GM12874 (cell line): ENCODE measurements at regions not wholly inside any gene's neighbourhood (a gene's known extent, or its start where the extent isn't known, plus 50 kb on each side); places are given as distances from the start of the nearest gene placed in this dataset.

Source experiments
- CTCF ChIP-seq: IDR thresholded peaks from 2 replicates; pipeline ENCODE4 v1.5.1; 2011; ENCODE audit warnings: low read depth, mild to moderate bottlenecking, control low read depth, low read length, moderate library complexity; ENCODE audit not compliant: insufficient read depth

GRCh38 chr4:35538807-35539206 is 705.5 kb downstream of the ARAP2 start:
- TF ChIP-seq CTCF = no peak

- no peak for TF ChIP-seq CTCF
Observed at GRCh38 chr4:35539404-35540055, 704.8 kb downstream of the ARAP2 start.

GRCh38 chr4:35541146-35541887 is 703.0 kb downstream of the ARAP2 start:
- no peak for TF ChIP-seq CTCF

- TF ChIP-seq CTCF = no peak
Observed at GRCh38 chr4:35541888-35542213, 702.5 kb downstream of the ARAP2 start.

GRCh38 chr4:35548921-35549320 is 695.4 kb downstream of the ARAP2 start:
- no peak for TF ChIP-seq CTCF

GRCh38 chr4:35556387-35556786 is 687.9 kb downstream of the ARAP2 start:
- no peak for TF ChIP-seq CTCF

- TF ChIP-seq CTCF = no peak
Observed at GRCh38 chr4:35559559-35560365, 684.6 kb downstream of the ARAP2 start.
